BJ (cell line): ENCODE measurements at regions not wholly inside any gene's neighbourhood (a gene's known extent, or its start where the extent isn't known, plus 50 kb on each side); places are given as distances from the start of the nearest gene placed in this dataset.

Source experiments
- CTCF ChIA-PET: fragments of 350-600 bp; formaldehyde crosslinking; extraction: SDS; loops from one replicate; lab custom pipeline; 2021; ENCODE audit warnings: antibody characterized with exemption, inconsistent platforms; lab: Yijun Ruan, JAX
- POLR2A ChIA-PET: fragments of 300-600 bp; sonication (Branson Sonifier 250); formaldehyde crosslinking; extraction: SDS; loops from one replicate; lab custom pipeline; 2021; ENCODE audit warnings: antibody characterized with exemption; lab: Charles Lee
- DNase-seq: peaks from one replicate; pipeline ENCODE4 v3.0.0-alpha.2; 2011; ENCODE audit warnings: low read depth
- H3K27me3 ChIP-seq: 2 replicates; pipeline ENCODE4 v1.6.0; 2011; ENCODE audit warnings: low read length; ENCODE audit not compliant: control insufficient read depth, insufficient read depth
- H3K36me3 ChIP-seq: 2 replicates; pipeline ENCODE4 v1.5.1; 2011; ENCODE audit warnings: low read length; ENCODE audit not compliant: control insufficient read depth, insufficient read depth
- H3K4me3 ChIP-seq: 2 replicates; pipeline ENCODE4 v1.5.1; 2011; ENCODE audit warnings: low read depth, mild to moderate bottlenecking, control low read depth, low read length
- TF ChIP-seq, protein P1 (sequence below): IDR thresholded peaks from 2 replicates; pipeline ENCODE4 v1.5.1; 2011; ENCODE audit warnings: low read depth, mild to moderate bottlenecking, control low read depth, inconsistent platforms, low read length, moderate library complexity; ENCODE audit not compliant: insufficient read depth

DNA sequence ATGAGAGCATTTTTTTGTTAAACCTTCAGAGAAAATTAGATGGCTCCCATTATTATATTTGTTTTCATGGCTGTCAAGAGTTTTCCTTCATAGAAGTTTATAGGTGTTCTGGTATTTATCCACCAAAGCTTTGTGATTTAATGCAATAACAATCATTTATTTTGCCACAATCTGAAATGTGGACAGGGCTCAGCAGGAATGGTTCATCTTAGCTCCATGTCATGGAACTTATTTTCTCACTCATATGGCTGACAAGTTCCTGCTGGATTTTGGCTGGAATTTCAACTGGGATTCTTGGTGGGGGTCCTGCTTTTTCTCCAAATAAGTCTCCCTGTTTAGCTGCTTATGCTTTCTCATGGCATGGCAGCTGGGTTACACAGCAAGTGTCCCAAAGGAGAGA is 876.7 kb downstream of the QKI start:
- ChIA-PET POLR2A (no interaction called here), CTCF (interaction anchor here (0.5 kb wide), 1 partner anchor 255 kb away, joined by 4 read pairs; no protein-coding TSS in a partner anchor)
- no peak for DNase-seq
- Histone ChIP-seq H3K4me3 (no peak overlapping the region), H3K27me3 (no peaks in the 10 kb centered on the region), H3K36me3 (no peaks in the 10 kb centered on the region)
- TF ChIP-seq, protein P1, sequence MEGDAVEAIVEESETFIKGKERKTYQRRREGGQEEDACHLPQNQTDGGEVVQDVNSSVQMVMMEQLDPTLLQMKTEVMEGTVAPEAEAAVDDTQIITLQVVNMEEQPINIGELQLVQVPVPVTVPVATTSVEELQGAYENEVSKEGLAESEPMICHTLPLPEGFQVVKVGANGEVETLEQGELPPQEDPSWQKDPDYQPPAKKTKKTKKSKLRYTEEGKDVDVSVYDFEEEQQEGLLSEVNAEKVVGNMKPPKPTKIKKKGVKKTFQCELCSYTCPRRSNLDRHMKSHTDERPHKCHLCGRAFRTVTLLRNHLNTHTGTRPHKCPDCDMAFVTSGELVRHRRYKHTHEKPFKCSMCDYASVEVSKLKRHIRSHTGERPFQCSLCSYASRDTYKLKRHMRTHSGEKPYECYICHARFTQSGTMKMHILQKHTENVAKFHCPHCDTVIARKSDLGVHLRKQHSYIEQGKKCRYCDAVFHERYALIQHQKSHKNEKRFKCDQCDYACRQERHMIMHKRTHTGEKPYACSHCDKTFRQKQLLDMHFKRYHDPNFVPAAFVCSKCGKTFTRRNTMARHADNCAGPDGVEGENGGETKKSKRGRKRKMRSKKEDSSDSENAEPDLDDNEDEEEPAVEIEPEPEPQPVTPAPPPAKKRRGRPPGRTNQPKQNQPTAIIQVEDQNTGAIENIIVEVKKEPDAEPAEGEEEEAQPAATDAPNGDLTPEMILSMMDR: no peak

DNA sequence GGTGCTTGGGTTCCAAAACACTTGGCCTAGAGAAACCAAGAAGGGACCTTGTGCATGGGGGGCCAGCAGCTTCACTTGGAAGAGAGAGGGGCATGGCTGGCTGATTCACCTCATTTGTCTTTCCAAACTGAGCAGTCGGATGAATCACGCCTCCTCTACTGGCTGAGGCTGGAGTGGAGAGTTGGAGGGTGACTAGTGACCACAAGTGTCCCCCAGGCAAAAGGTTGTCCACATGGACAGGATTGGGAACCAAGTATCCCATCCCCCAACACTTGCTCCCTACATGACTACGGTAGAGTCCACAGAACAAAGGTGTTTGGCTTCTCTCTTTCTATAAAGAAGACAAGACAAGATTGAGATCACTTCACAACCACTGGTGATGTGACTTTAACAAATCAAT is 875.6 kb downstream of the QKI start:
- H3K4me3 ChIP-seq: no peak overlapping the region
- H3K27me3 ChIP-seq: no peaks in the 10 kb centered on the region
- DNase-seq: no peak
- ChIA-PET POLR2A (no interaction called here), CTCF (no interaction called here)
- no peaks in the 10 kb centered on the region for H3K36me3 ChIP-seq
- TF ChIP-seq, protein P1: no peak

DNA sequence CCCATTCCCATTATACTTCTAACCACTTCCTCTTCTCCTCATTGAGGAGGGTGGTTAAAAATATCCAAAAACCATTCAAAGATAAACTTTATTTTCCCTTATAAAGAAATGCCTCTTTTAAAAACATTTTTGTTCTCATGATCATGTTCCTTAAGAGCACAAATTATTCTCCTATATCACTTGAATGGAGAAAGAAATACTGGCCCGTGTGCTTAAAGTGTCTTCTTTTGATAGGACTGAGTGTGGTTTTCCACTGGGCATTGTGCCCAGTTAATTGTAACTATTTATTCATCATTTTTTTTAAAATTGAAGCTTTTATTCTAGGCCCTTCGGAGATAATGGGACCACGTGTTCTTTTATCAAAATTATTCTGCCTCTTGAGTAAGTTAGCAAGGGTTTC is 871.5 kb downstream of the QKI start:
- Histone ChIP-seq H3K36me3 (no peaks in the 10 kb centered on the region), H3K27me3 (no peaks in the 10 kb centered on the region), H3K4me3 (no peak overlapping the region)
- ChIA-PET POLR2A (no interaction called here), CTCF (no interaction called here)
- TF ChIP-seq, protein P1: no peak
- no peak for DNase-seq

DNA sequence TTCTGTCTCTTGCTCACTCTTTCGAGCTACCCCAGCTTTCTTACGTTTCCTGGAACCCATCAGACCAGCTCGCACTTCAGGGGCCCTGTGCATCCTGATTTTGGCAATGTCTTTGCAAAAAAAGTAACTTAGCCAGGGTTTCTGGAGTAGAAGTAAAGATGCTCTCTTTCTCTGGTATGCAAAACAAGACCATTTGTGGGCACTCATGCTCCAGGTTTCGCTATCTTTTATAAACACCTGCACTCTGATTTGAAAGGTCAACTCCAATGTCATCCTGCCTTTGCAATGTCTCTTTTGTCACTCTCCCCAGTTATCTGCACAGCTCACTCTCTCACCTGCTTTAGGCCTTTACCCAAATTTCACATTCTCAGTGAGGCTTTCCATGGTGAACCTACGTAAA is 869.1 kb downstream of the QKI start:
- ChIA-PET CTCF (no interaction called here), POLR2A (no interaction called here)
- TF ChIP-seq, protein P1: no peak
- Histone ChIP-seq H3K27me3 (no peaks in the 10 kb centered on the region), H3K36me3 (no peaks in the 10 kb centered on the region), H3K4me3 (no peak overlapping the region)
- no peak for DNase-seq

DNA sequence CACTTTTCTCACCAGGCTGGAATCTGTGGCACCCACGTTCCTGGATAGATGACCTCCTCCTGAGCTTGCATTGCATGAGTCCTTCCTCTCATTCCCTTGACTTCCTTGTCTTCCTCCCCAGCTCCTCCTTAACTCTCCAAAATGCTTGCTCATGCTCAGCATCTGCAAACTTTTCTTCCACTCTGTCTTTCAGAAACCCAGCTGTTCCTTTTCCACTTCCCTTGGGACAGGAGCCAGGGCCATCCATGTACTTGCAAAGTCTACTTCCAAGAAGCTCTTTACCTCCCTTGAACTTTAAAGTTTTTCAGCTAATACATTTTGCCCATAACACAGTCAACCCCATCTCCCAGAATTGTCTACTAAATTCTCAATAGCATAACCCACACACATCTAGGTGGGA is 861.7 kb downstream of the QKI start:
- no peak for DNase-seq
- TF ChIP-seq, protein P1: no peak
- Histone ChIP-seq H3K4me3 (no peak overlapping the region), H3K36me3 (no peaks in the 10 kb centered on the region), H3K27me3 (no peaks in the 10 kb centered on the region)
- ChIA-PET POLR2A (no interaction called here), CTCF (interaction anchor here (0.7 kb wide), 1 partner anchor 168 kb away, joined by 3 read pairs; no protein-coding TSS in a partner anchor)
